A673 (cell line): ENCODE measurements at regions not wholly inside any gene's neighbourhood (a gene's known extent, or its start where the extent isn't known, plus 50 kb on each side); places are given as distances from the start of the nearest gene placed in this dataset.

Source experiments
- BruUV-seq: library from RNA; stranded (reverse); fragments of 400-500 nt; replicated peaks from 2 replicates; lab custom pipeline; 2021; lab: Mats Ljungman, UMichigan
- CTCF ChIA-PET: fragments of 300-600 bp; sonication (Branson Sonifier 250); formaldehyde crosslinking; loops from one replicate; lab custom pipeline; 2022; ENCODE audit warnings: antibody characterized with exemption; lab: Charles Lee
- POLR2A ChIA-PET: fragments of 300-600 bp; sonication (Branson Sonifier 250); formaldehyde crosslinking; loops from one replicate; lab custom pipeline; 2022; ENCODE audit warnings: antibody characterized with exemption; ENCODE audit not compliant: low non-redundant PET; lab: Charles Lee
- DNase-seq: peaks from one replicate; pipeline ENCODE4 v3.0.0-alpha.2; 2015; ENCODE audit warnings: low spot score
- H3K27ac ChIP-seq: fragments of 200-600 bp; sonication (generic); 2 replicates; pipeline ENCODE4 v1.5.1; 2016; ENCODE audit warnings: mixed run types, low read depth, mild to moderate bottlenecking, mixed read lengths, antibody characterized with exemption, low read length; ENCODE audit not compliant: poor library complexity, severe bottlenecking
- H3K27me3 ChIP-seq: fragments of 200-600 bp; sonication (generic); replicated peaks from 2 replicates; pipeline ENCODE4 v1.6.1; 2017; ENCODE audit warnings: mixed run types, low read depth, mild to moderate bottlenecking, mixed read lengths, antibody characterized with exemption, low read length; ENCODE audit not compliant: insufficient read depth, poor library complexity
- H3K36me3 ChIP-seq: fragments of 200-600 bp; sonication (generic); 2 replicates; pipeline ENCODE4 v1.6.1; 2016; ENCODE audit warnings: mixed run types, mild to moderate bottlenecking, mixed read lengths, antibody characterized with exemption, low read length; ENCODE audit not compliant: insufficient read depth, poor library complexity, severe bottlenecking
- H3K4me1 ChIP-seq: fragments of 200-600 bp; sonication (generic); 2 replicates; pipeline ENCODE4 v1.6.1; 2017; ENCODE audit warnings: mixed run types, mild to moderate bottlenecking, mixed read lengths, antibody characterized with exemption, low read length; ENCODE audit not compliant: insufficient read depth, poor library complexity, severe bottlenecking
- H3K4me3 ChIP-seq: fragments of 200-600 bp; sonication (generic); 2 replicates; pipeline ENCODE4 v1.5.1; 2016; ENCODE audit warnings: low read depth, mixed run types, mild to moderate bottlenecking, mixed read lengths, low read length; ENCODE audit not compliant: poor library complexity, severe bottlenecking
- H3K9me3 ChIP-seq: fragments of 200-600 bp; sonication (generic); 2 replicates; pipeline ENCODE4 v1.6.1; 2016; ENCODE audit warnings: mixed run types, low read depth, mild to moderate bottlenecking, mixed read lengths, antibody characterized with exemption, low read length; ENCODE audit not compliant: poor library complexity, severe bottlenecking
- CTCF ChIP-seq: fragments of 300-800, 200-600 bp; sonication (generic); conservative IDR thresholded peaks from 2 replicates; pipeline ENCODE4 v1.5.1; 2017; ENCODE audit warnings: low read depth, mild to moderate bottlenecking, antibody characterized with exemption, low read length, moderate library complexity, mixed read lengths
- EZH2 ChIP-seq: fragments of 200-600 bp; sonication (generic); IDR thresholded peaks from 2 replicates; pipeline ENCODE4 v1.6.1; 2017; ENCODE audit warnings: borderline replicate concordance, low read depth, mild to moderate bottlenecking, mixed read lengths, antibody characterized with exemption, low read length; ENCODE audit not compliant: poor library complexity, severe bottlenecking
- intact Hi-C: fragments of 100-400 bp; cut with micrococcal nuclease; formaldehyde crosslinking; loops from one replicate; pipeline ENCODE4 v1.10.0; 2022; ENCODE audit not compliant: unreplicated experiment

GRCh38 chr5:173835661-173836060, 52.5 kb upstream of the CPEB4 start:
- no TSS peak for BruUV-seq
- no peaks in the 10 kb centered on the region for H3K4me1 ChIP-seq
- intact Hi-C loops: no loop called here
- H3K27me3 ChIP-seq: no peaks in the 10 kb centered on the region
- no peaks in the 10 kb centered on the region for H3K36me3 ChIP-seq
- CTCF ChIA-PET: no interaction called here
- H3K9me3 ChIP-seq: no peaks in the 10 kb centered on the region
- POLR2A ChIA-PET: no interaction called here
- no peak overlapping the region for H3K27ac ChIP-seq
- no peak overlapping the region for H3K4me3 ChIP-seq
- TF ChIP-seq EZH2 (no peak), CTCF (no peak)
- no peak for DNase-seq

DNA sequence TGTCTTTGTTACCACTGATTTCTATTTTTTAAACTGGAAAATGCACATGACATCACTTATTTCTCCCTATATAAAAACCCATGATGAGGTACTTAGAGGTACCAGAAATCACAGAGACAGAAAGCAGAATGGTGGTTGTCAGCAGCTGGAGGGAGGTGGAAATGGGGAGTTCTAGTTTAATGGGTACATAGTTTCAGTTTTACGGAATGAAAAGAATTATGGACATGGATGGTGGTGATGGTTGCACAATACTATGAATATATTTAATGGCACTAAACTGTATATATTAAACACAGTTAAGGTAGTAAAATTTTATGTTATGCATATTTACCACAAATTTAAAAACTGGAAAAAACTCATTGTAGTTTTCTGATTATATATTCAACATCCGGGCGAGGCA, 50.5 kb upstream of the CPEB4 start:
- H3K27ac ChIP-seq: no peak overlapping the region
- ChIA-PET CTCF (no interaction called here), POLR2A (no interaction called here)
- no peak for DNase-seq
- TF ChIP-seq CTCF (no peak), EZH2 (no peak)
- intact Hi-C loops: no loop called here
- H3K4me3 ChIP-seq: no peak overlapping the region
- H3K27me3 ChIP-seq: no peaks in the 10 kb centered on the region
- no peaks in the 10 kb centered on the region for H3K4me1 ChIP-seq
- H3K36me3 ChIP-seq: no peaks in the 10 kb centered on the region
- no peaks in the 10 kb centered on the region for H3K9me3 ChIP-seq
- BruUV-seq: no TSS peak
